H1 (cell line): ENCODE measurements at regions not wholly inside any gene's neighbourhood (a gene's known extent, or its start where the extent isn't known, plus 50 kb on each side); places are given as distances from the start of the nearest gene placed in this dataset.
"Not testable (repeated sequence)": the region's sequence is repeated elsewhere in the genome, so short reads cannot be mapped to it uniquely, and the experiment has no call there.

ENCODE experiments used
- CTCF ChIA-PET: fragments of 300-600 bp; sonication (Branson Sonifier 250); formaldehyde crosslinking; loops from one replicate; lab custom pipeline; 2021; ENCODE audit not compliant: partially characterized antibody; lab: Charles Lee
- POLR2A ChIA-PET: fragments of 300-600 bp; sonication (Branson Sonifier 250); formaldehyde crosslinking; loops from one replicate; lab custom pipeline; 2021; ENCODE audit warnings: inconsistent platforms; ENCODE audit not compliant: partially characterized antibody; lab: Charles Lee
- DNase-seq, 2 experiments: peaks; one replicate each; pipeline versions ENCODE4 v3.0.0 to v3.0.0-alpha.2; 2010 to 2022; ENCODE audit warnings: low spot score in 2 of 2, low read depth in 1 of 2, mixed read lengths in 1 of 2
- FAIRE-seq: peaks from 2 replicates; lab custom pipeline; 2011; peaks lifted over from hg19 to GRCh38; lab: Jason Lieb, UNC
- H2AFZ ChIP-seq: 2 replicates; pipeline ENCODE4 v1.8.1; 2012; ENCODE audit warnings: low read length, inconsistent platforms
- H2AK5ac ChIP-seq: 2 replicates; pipeline ENCODE4 v1.6.1; 2013; ENCODE audit warnings: low read depth, low read length
- H2BK120ac ChIP-seq: replicated peaks from 2 replicates; pipeline ENCODE3; 2013; ENCODE audit warnings: low read depth, low read length, inconsistent platforms
- H2BK12ac ChIP-seq: 2 replicates; pipeline ENCODE4 v1.6.1; 2013; ENCODE audit warnings: low read depth, low read length
- H2BK15ac ChIP-seq: 2 replicates; pipeline ENCODE4 v1.6.1; 2013; ENCODE audit warnings: low read length
- H2BK20ac ChIP-seq: 2 replicates; pipeline ENCODE4 v1.6.1; 2013; ENCODE audit warnings: low read length
- H2BK5ac ChIP-seq: 2 replicates; pipeline ENCODE4 v1.6.1; 2013; ENCODE audit warnings: low read depth, low read length
- H3K14ac ChIP-seq: 2 replicates; pipeline ENCODE4 v1.6.1; 2013; ENCODE audit warnings: inconsistent platforms; ENCODE audit not compliant: insufficient read length
- H3K18ac ChIP-seq: 2 replicates; pipeline ENCODE4 v1.6.1; 2013; ENCODE audit warnings: low read length; ENCODE audit errors: extremely low read depth
- H3K23ac ChIP-seq: 2 replicates; pipeline ENCODE4 v1.6.1; 2013; ENCODE audit warnings: inconsistent platforms; ENCODE audit not compliant: insufficient read length
- H3K23me2 ChIP-seq: 2 replicates; pipeline ENCODE4 v1.6.1; 2013; ENCODE audit warnings: low read depth, low read length
- H3K27ac ChIP-seq: 2 replicates; pipeline ENCODE4 v1.6.1; 2011; ENCODE audit warnings: low read depth, low read length, inconsistent platforms
- H3K27me3 ChIP-seq, 4 experiments: replicated peaks in 1 of 4; 1 replicate in 1 of 4; 2 replicates in 3 of 4; pipeline versions ENCODE4 v1.6.1 to v1.8.1; 2011 to 2013; ENCODE audit warnings: low read length in 3 of 4, mild to moderate bottlenecking in 3 of 4, inconsistent platforms in 2 of 4, mixed read lengths in 2 of 4, moderate library complexity in 1 of 4; ENCODE audit not compliant: control insufficient read depth in 3 of 4, insufficient read depth in 3 of 4; ENCODE audit errors: extremely low read depth in 1 of 4
- H3K36me3 ChIP-seq, 4 experiments: 2 replicates each; pipeline versions ENCODE4 v1.6.1 to v1.8.1; 2011 to 2013; ENCODE audit warnings: mild to moderate bottlenecking in 4 of 4, low read length in 3 of 4, moderate library complexity in 2 of 4, control low read depth in 1 of 4, inconsistent platforms in 1 of 4; ENCODE audit not compliant: insufficient read depth in 4 of 4, control insufficient read depth in 2 of 4
- H3K4ac ChIP-seq: replicated peaks from 2 replicates; pipeline ENCODE3; 2013; ENCODE audit warnings: low read length, low read depth, mixed read lengths, inconsistent platforms; ENCODE audit not compliant: insufficient read length
- H3K4me1 ChIP-seq, 4 experiments: replicated peaks in 1 of 4; 1 replicate in 1 of 4; 2 replicates in 3 of 4; pipeline versions ENCODE4 v1.6.1 to v1.8.1; 2011 to 2013; ENCODE audit warnings: low read length in 3 of 4, inconsistent platforms in 2 of 4, mixed read lengths in 1 of 4; ENCODE audit not compliant: insufficient read depth in 4 of 4, control insufficient read depth in 3 of 4
- H3K4me2 ChIP-seq, 2 experiments: 2 replicates each; pipeline versions ENCODE4 v1.6.1 to v1.8.1; 2011 to 2013; ENCODE audit warnings: low read depth in 2 of 2, low read length in 2 of 2, control low read depth in 1 of 2, inconsistent platforms in 1 of 2, mild to moderate bottlenecking in 1 of 2; ENCODE audit not compliant: insufficient read depth in 1 of 2
- H3K4me3 ChIP-seq, 4 experiments: fragments of 200-600, 300-600 bp in 1 of 4; sonication (generic), shearing (Covaris generic), sonication (Bioruptor Twin) in 1 of 4; 2 replicates each; pipeline versions ENCODE4 v1.5.1 to v1.8.1; 2011 to 2016; ENCODE audit warnings: low read length in 4 of 4, low read depth in 3 of 4, control low read depth in 2 of 4, inconsistent platforms in 2 of 4, mild to moderate bottlenecking in 2 of 4, mixed read lengths in 1 of 4, moderate library complexity in 1 of 4; ENCODE audit not compliant: insufficient read depth in 2 of 4; ENCODE audit errors: extremely low read depth in 1 of 4
- H3K56ac ChIP-seq: replicated peaks from 2 replicates; pipeline ENCODE3; 2013; ENCODE audit warnings: low read depth, mild to moderate bottlenecking, mixed read lengths, low read length, inconsistent platforms; ENCODE audit not compliant: insufficient read length
- H3K79me1 ChIP-seq: 2 replicates; pipeline ENCODE4 v1.6.1; 2013; ENCODE audit warnings: low read depth, low read length, control low read depth
- H3K79me2 ChIP-seq, 2 experiments: 2 replicates each; pipeline versions ENCODE4 v1.6.1 to v1.8.1; 2012 to 2013; ENCODE audit warnings: low read length in 2 of 2, mild to moderate bottlenecking in 2 of 2, inconsistent platforms in 1 of 2; ENCODE audit not compliant: insufficient read depth in 2 of 2, control insufficient read depth in 1 of 2
- H3K9ac ChIP-seq, 4 experiments: replicated peaks in 1 of 4; 1 replicate in 1 of 4; 2 replicates in 3 of 4; pipeline versions ENCODE4 v1.6.1 to v1.8.1; 2011 to 2013; ENCODE audit warnings: low read depth in 3 of 4, low read length in 3 of 4, control low read depth in 2 of 4, mild to moderate bottlenecking in 2 of 4, moderate library complexity in 2 of 4, inconsistent platforms in 1 of 4; ENCODE audit errors: extremely low read depth in 1 of 4
- H3K9me3 ChIP-seq, 2 experiments: 2 replicates each; pipeline versions ENCODE4 v1.6.1 to v1.8.1; 2012 to 2013; ENCODE audit warnings: mild to moderate bottlenecking in 2 of 2, moderate library complexity in 2 of 2, control low read depth in 1 of 2, inconsistent platforms in 1 of 2, low read depth in 1 of 2, low read length in 1 of 2, mixed read lengths in 1 of 2; ENCODE audit not compliant: insufficient read depth in 2 of 2
- H4K20me1 ChIP-seq, 2 experiments: replicated peaks in 1 of 2; 2 replicates each; pipeline versions ENCODE3 to v1.8.1; 2011 to 2013; ENCODE audit warnings: inconsistent platforms in 2 of 2, low read length in 2 of 2, mild to moderate bottlenecking in 1 of 2; ENCODE audit not compliant: insufficient read depth in 2 of 2, control insufficient read depth in 1 of 2
- H4K5ac ChIP-seq: 2 replicates; pipeline ENCODE4 v1.6.1; 2013; ENCODE audit warnings: low read length, low read depth, mixed read lengths, inconsistent platforms; ENCODE audit not compliant: insufficient read length
- H4K8ac ChIP-seq: 2 replicates; pipeline ENCODE4 v1.8.0; 2013; ENCODE audit warnings: mild to moderate bottlenecking, moderate library complexity, low read length, inconsistent platforms; ENCODE audit not compliant: insufficient read depth; ENCODE audit errors: extremely low read depth
- H4K91ac ChIP-seq: replicated peaks from 2 replicates; pipeline ENCODE3; 2013; ENCODE audit warnings: low read length, mixed read lengths, inconsistent platforms; ENCODE audit not compliant: insufficient read length
- WGBS, 2 experiments: shearing (Covaris generic) in 1 of 2; methylation state at CpG; one replicate each; pipeline versions ENCODE4 v1.1.6 to v1.1.7; 2013 to 2015; ENCODE audit warnings: low lambda C conversion rate in 2 of 2, mixed read lengths in 2 of 2, inconsistent platforms in 1 of 2, low coverage in 1 of 2, missing lambda C conversion rate in 1 of 2; ENCODE audit not compliant: insufficient replicate concordance in 2 of 2, insufficient coverage in 1 of 2, insufficient read length in 1 of 2; ENCODE audit errors: extremely low coverage in 1 of 2, missing lambda C conversion rate in 1 of 2; 5-methylcytosine and 5-hydroxymethylcytosine counted together

GRCh38 chr19:28538579-28538978, 674.4 kb downstream of the UQCRFS1 start:
- H4K5ac ChIP-seq, POLR2A ChIA-PET: not testable (repeated sequence)

More at GRCh38 chr19:28538579-28538978, 674.4 kb downstream of the UQCRFS1 start:
- H3K79me1 ChIP-seq, H2BK15ac ChIP-seq, H3K4ac ChIP-seq, FAIRE-seq, H2BK20ac ChIP-seq, H3K9me3 ChIP-seq, H2BK120ac ChIP-seq, H3K36me3 ChIP-seq, H3K27me3 ChIP-seq, H3K79me2 ChIP-seq, H2AK5ac ChIP-seq, H3K23ac ChIP-seq, H3K18ac ChIP-seq, H3K4me1 ChIP-seq, H2AFZ ChIP-seq, H3K9ac ChIP-seq, H4K91ac ChIP-seq, H3K23me2 ChIP-seq, H2BK5ac ChIP-seq, H3K4me2 ChIP-seq, H4K8ac ChIP-seq, H3K27ac ChIP-seq, H3K14ac ChIP-seq, CTCF ChIA-PET, H3K56ac ChIP-seq, H2BK12ac ChIP-seq, H4K20me1 ChIP-seq, H3K4me3 ChIP-seq, DNase-seq: not testable (repeated sequence)
- WGBS, 2 experiments: 86% methylated on average over 1 of the region's 2 CpGs; no CpG with 5 or more reads in 1 of the 2 experiments
